Stomach (tissue), 4 donors: ENCODE measurements at regions not wholly inside any gene's neighbourhood (a gene's known extent, or its start where the extent isn't known, plus 50 kb on each side); places are given as distances from the start of the nearest gene placed in this dataset.

Source experiments
- EP300 ChIP-seq: sonication (generic); formaldehyde crosslinking; IDR thresholded peaks from one replicate; pipeline ENCODE4 v1.6.1; 2017; ENCODE audit warnings: antibody characterized with exemption
- TF ChIP-seq, protein P1 (sequence below), 7 experiments: fragments of 450-650 bp in 4 of 7; fragments of 200-600 bp in 3 of 7; sonication (generic) in 3 of 7; IDR thresholded peaks; one replicate each; pipeline ENCODE4 v1.5.1; 2016 to 2019; ENCODE audit warnings: antibody characterized with exemption in 7 of 7, control low read depth in 2 of 7, mild to moderate bottlenecking in 1 of 7

DNA sequence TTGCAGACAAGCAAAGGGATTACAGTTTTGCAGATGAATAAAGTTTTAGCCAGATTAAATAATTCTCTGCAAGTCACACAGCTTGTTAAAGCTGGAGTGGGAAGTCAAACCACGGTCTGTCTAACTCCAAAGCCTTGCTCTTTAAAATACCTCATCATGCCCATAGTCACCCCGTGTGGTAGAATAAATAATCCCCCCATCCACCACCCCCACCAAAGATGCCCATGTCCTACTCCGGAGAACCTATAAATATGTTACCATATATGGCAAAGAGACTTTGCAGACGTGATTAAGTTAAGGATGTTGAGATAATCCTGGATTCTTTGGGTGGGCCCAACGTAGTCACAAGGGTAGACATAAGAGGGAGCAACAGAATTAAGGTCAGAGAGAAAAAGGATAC is 118.7 kb downstream of the BEND2 start:
- TF ChIP-seq EP300, result no peak
- TF ChIP-seq, protein P1, sequence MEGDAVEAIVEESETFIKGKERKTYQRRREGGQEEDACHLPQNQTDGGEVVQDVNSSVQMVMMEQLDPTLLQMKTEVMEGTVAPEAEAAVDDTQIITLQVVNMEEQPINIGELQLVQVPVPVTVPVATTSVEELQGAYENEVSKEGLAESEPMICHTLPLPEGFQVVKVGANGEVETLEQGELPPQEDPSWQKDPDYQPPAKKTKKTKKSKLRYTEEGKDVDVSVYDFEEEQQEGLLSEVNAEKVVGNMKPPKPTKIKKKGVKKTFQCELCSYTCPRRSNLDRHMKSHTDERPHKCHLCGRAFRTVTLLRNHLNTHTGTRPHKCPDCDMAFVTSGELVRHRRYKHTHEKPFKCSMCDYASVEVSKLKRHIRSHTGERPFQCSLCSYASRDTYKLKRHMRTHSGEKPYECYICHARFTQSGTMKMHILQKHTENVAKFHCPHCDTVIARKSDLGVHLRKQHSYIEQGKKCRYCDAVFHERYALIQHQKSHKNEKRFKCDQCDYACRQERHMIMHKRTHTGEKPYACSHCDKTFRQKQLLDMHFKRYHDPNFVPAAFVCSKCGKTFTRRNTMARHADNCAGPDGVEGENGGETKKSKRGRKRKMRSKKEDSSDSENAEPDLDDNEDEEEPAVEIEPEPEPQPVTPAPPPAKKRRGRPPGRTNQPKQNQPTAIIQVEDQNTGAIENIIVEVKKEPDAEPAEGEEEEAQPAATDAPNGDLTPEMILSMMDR (IDR thresholded peaks at IDR 0.05), result no peak
